Left kidney (tissue), 1 donor: ENCODE measurements at regions not wholly inside any gene's neighbourhood (a gene's known extent, or its start where the extent isn't known, plus 50 kb on each side); places are given as distances from the start of the nearest gene placed in this dataset.

Experiments used
- DNase-seq: peaks from one replicate; pipeline ENCODE4 v3.0.0-alpha.2; 2013

GRCh38 chr12:132424811-132425210, 65.1 kb upstream of the FBRSL1 start:
- no peak for DNase-seq

DNA sequence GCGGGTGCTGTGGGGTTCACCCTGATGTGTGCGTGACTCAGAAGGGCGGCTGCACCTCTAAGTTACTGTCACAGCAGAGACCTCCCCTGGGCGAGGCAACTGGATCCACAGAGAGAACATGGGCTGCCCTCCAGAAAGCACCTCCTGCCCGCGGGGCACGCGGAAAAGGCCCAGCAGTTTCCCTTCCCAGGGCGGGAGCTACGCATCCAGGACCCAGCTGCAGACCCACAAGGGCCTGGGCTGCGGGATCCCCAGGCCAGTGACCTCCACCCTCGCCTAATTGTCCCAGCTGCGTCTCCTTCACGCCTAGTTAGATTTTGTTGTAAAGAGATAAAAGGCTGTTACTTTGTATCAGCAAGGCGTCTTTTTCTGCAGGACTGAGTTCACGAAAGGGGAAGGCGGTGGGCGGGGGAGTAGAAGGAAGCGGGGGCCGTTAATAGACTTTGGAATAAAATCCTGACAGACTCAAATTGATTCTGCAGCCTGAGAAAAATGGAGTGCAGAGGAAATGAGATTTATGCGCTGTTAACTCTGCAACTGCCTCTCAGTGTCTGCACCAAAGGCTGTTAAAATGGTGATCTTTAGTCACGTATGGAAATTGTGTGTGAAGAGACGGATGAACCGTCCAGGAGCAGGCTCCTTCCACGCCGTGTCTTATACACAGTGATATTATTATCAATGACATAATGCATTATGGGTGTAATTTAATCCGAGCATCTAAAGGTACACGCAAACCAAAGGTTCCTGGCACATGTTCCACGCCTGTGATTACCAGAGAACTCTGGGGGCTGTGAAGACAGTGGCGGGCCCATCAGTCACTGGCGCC, 65.9 kb upstream of the FBRSL1 start:
- peak; percentile 81 for DNase-seq

DNA sequence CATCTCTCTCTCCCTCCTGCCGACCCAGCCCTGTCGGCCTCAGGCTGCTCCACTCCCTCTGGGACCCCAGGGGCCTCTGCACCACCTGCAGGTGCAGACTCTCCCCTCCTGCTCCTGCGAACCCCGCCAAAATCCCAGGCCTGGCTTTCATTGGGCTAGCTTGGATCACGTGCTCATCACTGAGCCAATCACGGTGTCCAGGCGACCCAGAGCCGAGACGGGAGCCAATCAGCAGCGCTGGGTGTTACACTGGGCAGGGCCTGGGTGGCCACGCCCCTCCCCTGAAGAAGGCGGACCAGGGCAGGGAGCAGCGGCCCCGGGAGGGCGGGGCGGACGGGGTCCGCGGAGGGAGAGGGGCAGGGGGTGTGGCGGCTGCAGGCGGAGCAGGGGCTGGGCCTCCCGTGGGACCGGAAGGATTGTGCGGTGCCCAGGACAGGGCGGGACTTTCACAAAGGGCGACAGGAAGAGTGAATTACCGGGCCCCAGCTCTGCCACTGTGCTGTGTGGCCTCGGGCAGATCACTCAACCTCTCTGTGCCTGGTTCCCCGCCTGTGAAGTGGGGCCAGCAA, 66.6 kb upstream of the FBRSL1 start:
- no peak for DNase-seq

DNA sequence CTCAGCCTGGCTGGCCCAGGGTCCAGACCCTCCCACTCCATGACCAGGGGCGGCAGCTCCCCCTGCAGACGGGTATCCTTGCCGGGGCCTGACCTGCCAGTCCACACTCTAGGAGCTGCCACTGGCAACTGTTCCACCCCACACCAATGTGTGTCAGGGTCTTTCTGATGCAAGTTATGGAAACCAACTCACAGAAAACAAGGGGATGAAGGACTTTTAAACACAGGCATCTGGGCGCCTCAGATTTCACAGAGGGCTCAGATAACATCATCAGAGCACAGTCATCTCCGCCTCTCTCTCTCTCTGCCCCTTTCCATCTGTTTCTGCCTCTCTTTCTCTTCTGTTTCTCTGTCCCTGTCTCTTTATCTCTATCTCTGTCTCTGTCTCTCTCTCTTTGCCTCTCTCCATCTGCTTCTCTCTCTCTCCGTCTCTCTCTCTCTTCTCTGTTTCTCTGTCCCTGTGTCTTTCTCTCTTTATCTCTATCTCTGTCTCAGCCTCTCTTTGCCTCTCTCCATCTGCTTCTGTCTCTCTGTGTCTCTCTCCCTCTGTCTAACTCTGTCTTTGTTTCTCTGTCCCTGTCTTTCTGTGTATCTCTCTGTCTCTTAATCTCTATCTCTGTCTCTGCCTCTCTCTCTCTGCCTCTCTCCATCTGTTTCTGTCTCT, 67.4 kb upstream of the FBRSL1 start:
- DNase-seq = no peak

DNA sequence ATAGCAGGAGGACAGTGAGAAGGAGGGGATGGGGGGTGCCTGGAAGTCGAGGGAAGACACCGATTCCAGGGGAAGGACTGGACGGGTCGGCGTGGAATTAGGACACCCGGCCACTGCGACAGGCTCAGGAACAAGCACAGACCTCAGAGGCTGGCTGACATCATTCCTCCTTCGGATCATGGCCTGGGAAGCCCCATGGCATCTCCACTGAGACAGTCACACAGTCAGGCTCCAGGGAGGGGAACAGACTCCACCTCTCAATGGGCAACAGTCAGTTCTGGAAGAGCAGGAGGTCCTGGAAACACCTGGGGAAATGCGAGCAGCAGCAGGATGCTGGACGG, 67.9 kb upstream of the FBRSL1 start:
- DNase-seq = no peak

DNA sequence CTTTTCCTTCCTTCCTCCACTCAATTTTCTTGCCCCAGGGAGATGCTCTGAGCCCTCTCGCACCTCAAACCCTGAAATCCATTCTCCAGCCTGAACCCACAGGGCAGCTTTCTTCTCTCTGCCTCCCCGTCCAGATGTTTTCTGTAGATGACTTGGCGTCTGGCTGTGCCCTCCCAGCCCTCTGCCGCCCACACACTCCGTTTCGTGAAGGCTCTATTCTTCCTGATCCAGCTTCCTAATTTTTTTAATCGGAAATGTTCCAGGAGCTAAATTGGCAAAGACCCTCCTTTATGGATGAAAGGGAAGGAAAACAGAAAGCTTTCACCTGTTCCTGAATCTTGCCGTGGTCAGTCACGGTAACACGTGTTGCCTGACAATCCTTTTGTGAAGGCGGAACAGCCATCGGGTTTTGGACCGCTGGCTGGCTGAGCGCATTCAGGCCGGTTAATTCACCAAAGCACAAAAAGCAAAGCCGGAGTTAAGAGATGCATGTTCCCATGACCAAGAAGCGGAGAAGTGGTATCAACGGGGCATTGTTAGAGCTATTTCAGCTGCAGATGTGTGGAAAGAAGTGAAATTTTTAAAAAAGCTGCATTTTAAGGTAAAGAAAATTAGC, 70.2 kb upstream of the FBRSL1 start:
- DNase-seq = no peak

DNA sequence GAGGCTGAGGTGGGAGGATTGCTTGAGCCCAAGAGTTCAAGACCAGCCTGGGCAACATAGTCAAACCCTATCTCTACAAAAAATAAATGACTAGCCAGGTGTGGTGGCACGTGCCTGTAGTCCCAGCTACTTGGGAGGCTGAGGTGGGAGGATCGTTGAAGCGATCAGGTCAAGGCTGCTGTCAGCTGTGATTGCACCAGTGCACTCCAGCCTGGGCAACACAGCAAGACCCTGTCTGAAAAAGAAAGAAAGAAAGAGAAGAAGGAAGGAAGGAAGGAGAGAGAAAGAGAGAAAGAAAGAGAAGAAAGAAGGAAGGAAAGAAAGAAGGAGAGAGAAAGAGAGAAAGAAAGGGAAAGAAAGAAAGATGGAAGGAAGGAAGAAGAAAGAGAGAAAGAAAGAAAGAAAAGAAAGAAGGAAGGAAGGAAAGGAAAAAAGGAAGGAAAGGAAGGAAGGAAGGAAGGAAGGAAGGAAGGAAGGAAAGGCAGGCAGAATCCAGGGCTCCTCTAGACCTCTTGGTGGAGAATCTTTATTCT, 71.5 kb upstream of the FBRSL1 start:
- DNase-seq = no peak

DNA sequence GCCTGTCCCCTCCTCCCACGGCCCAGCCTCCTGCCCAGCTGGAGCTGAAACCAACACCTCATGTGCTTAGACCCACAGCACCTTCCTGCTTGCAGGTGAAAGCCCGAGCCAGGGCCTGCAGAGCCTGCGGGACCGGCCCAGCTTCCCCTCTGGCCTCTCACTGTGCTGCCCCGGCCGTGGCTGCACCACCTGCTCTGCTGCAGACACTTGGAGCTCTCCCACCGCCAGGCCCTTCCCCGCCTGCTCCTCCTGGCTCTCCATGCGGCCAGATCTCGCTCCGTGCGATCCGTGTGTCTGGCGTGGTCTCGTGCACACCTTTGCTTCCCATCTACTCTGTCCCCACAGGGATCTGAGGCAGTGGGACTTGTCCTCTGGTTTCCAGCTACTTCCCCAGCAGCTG, 72.2 kb upstream of the FBRSL1 start:
- DNase-seq = no peak

- DNase-seq = no peak
Observed at GRCh38 chr12:132416827-132417226, 73.1 kb upstream of the FBRSL1 start.

- no peak for DNase-seq
Observed at GRCh38 chr12:132416121-132416673, 73.8 kb upstream of the FBRSL1 start.

GRCh38 chr12:132415327-132416120, 74.4 kb upstream of the FBRSL1 start:
- no peak for DNase-seq

DNA sequence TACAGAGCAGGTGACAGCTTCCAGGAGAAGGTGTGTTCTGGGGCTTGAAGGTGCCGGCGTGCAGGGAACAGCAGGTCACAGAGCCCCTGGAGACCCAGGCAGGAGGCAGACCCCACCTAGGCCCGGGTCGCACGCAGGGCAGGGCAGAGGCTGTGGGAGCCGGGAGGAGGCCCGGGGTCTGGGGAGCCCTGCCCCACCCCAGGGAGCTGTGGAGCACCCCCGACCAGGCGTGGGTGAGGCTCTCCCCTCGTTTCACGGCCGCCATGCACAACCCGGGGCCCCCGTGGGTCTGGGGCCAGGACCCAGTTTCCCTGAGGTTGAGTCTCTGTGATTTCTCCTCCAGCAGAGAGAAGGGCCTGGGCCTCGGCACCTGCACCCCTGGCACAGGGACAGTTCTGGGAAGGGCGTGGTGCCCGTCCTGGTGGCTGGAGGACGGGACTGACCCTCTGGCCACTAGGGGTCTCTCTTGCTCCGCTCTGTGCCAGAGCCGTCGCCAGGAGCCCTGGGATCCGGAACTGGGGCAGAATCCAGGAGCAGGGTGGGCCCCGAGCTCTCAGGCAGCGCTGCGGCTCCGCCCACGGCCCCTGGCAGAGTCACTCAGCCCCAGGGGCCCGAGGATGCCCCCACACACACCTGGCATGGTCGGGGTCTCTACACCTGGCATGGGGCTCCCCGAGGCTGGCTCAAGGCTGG, 75.2 kb upstream of the FBRSL1 start:
- peak; percentile 75 for DNase-seq

GRCh38 chr12:132413931-132414588, 75.9 kb upstream of the FBRSL1 start:
- no peak for DNase-seq

- DNase-seq = no peak
Observed at GRCh38 chr12:132411457-132411856, 78.5 kb upstream of the FBRSL1 start.

- DNase-seq = no peak
Observed at GRCh38 chr12:132410849-132411248, 79.1 kb upstream of the FBRSL1 start.

DNA sequence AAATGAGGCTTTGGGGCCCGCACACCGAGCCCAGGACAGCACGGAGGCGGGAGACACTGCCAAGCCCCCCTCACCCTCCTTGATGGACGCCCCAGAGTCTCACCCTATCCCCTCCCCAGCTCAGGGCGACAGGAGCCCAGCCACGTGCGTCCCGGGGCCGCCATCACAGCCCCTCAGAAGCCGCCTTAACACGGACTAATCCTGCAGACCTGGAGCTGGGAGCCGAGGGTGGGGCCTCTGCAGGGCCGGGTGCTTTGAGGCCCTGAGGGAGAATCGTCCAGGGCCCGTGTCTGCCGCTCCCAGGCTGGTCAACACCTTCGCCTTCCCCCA, 79.7 kb upstream of the FBRSL1 start:
- no peak for DNase-seq

- no peak for DNase-seq
Observed at GRCh38 chr12:132409495-132410295, 80.3 kb upstream of the FBRSL1 start.

- DNase-seq = no peak
Observed at GRCh38 chr12:132408626-132409494, 79.5 kb upstream of the GALNT9 start.

- no peak for DNase-seq
Observed at GRCh38 chr12:132407992-132408391, 78.6 kb upstream of the GALNT9 start.
